ENCODE measurements at regions not wholly inside any gene's neighbourhood (a gene's known extent, or its start where the extent isn't known, plus 50 kb on each side); places are given as distances from the start of the nearest gene placed in this dataset.
"Not testable (repeated sequence)": the region's sequence is repeated elsewhere in the genome, so short reads cannot be mapped to it uniquely, and the experiment has no call there.

- DNase-seq: no peak
Measured at GRCh38 chr9:87160148-87161102, 213.1 kb upstream of the GAS1 start.

GRCh38 chr9:87167161-87167560 lies 219.9 kb upstream of the GAS1 start:
- no peak for DNase-seq

GRCh38 chr9:87167582-87167981 lies 220.3 kb upstream of the GAS1 start:
- no peak for DNase-seq

- no peak for DNase-seq
Measured at GRCh38 chr9:87178302-87178701, 231.0 kb upstream of the GAS1 start.

GRCh38 chr9:87179553-87180340 lies 232.4 kb upstream of the GAS1 start:
- DNase-seq: no peak

GRCh38 chr9:87180361-87180760 lies 233.1 kb upstream of the GAS1 start:
- DNase-seq: no peak

- DNase-seq: no peak
Measured at GRCh38 chr9:87180841-87181240, 233.5 kb upstream of the GAS1 start.

GRCh38 chr9:87181670-87182069 lies 234.4 kb upstream of the GAS1 start:
- no peak for DNase-seq

- no peak for DNase-seq
Measured at GRCh38 chr9:87184956-87185642, 237.8 kb upstream of the GAS1 start.

- DNase-seq: no peak
Measured at GRCh38 chr9:87187656-87188055, 240.3 kb upstream of the GAS1 start.

GRCh38 chr9:87189006-87189405 lies 241.7 kb upstream of the GAS1 start:
- DNase-seq: no peak

- DNase-seq: no peak
Measured at GRCh38 chr9:87193151-87193550, 245.8 kb upstream of the GAS1 start.

GRCh38 chr9:87193925-87194868 lies 246.9 kb upstream of the GAS1 start:
- DNase-seq: no peak

GRCh38 chr9:87195306-87195705 lies 248.0 kb upstream of the GAS1 start:
- no peak for DNase-seq

- no peak for DNase-seq
Measured at GRCh38 chr9:87197349-87198130, 250.2 kb upstream of the GAS1 start.

- no peak for DNase-seq
Measured at GRCh38 chr9:87198716-87199115, 251.4 kb upstream of the GAS1 start.

GRCh38 chr9:87199278-87199677 lies 252.0 kb upstream of the GAS1 start:
- DNase-seq: no peak

- DNase-seq: no peak
Measured at GRCh38 chr9:87199782-87200181, 252.5 kb upstream of the GAS1 start.

GRCh38 chr9:87201351-87201751 lies 254.0 kb upstream of the GAS1 start:
- DNase-seq: no peak

GRCh38 chr9:87206064-87206661 lies 258.9 kb upstream of the GAS1 start:
- no peak for DNase-seq

- DNase-seq: not testable (repeated sequence)
Measured at GRCh38 chr9:87210658-87211057, 263.4 kb upstream of the GAS1 start.

Measured in activated CD8-positive, alpha-beta memory T cell treated with anti-CD3 and anti-CD28 coated beads for 24 hours (primary cell).